ENCODE measurements at regions not wholly inside any gene's neighbourhood (a gene's known extent, or its start where the extent isn't known, plus 50 kb on each side); places are given as distances from the start of the nearest gene placed in this dataset.

GRCh38 chr12:107586256-107586970 lies 99.2 kb upstream of the PWP1 start:
- TF ChIP-seq POLR2A (IDR thresholded peaks at IDR 0.05) (no peak), CTCF (IDR thresholded peaks at IDR 0.05) (no peak)
- 77 to 88% methylated on average over 12 of the region's 12 CpGs for WGBS, 2 donors
- H3K9me3 ChIP-seq = no peaks in the 10 kb centered on the region
- DNase-seq = no peak
- H3K36me3 ChIP-seq (ENCODE audit: low read depth, missing control alignments) = no peaks in the 10 kb centered on the region
- H3K4me1 ChIP-seq = peaks cover 7% of the 10 kb centered on the region
- no peak overlapping the region for H3K4me3 ChIP-seq
- H3K27ac ChIP-seq = no peak overlapping the region
- intact Hi-C loops (cut with DNase I; ENCODE audit: low total_unique reads) = no loop called here
- no peaks in the 10 kb centered on the region for H3K27me3 ChIP-seq

GRCh38 chr12:107590413-107590812 lies 95.2 kb upstream of the PWP1 start:
- Histone ChIP-seq H3K27ac (no peak overlapping the region), H3K27me3 (no peaks in the 10 kb centered on the region), H3K4me3 (no peak overlapping the region), H3K36me3 (ENCODE audit: low read depth, missing control alignments) (no peaks in the 10 kb centered on the region), H3K9me3 (no peaks in the 10 kb centered on the region), H3K4me1 (no peaks in the 10 kb centered on the region)
- TF ChIP-seq POLR2A (IDR thresholded peaks at IDR 0.05) (no peak), CTCF (IDR thresholded peaks at IDR 0.05) (no peak)
- intact Hi-C loops (cut with DNase I; ENCODE audit: low total_unique reads) = no loop called here
- WGBS, 2 donors = 79 to 87% methylated on average over 3 of the region's 3 CpGs
- no peak for DNase-seq

GRCh38 chr12:107590814-107591375 lies 94.7 kb upstream of the PWP1 start:
- Histone ChIP-seq H3K27me3 (no peaks in the 10 kb centered on the region), H3K4me3 (no peak overlapping the region), H3K4me1 (no peaks in the 10 kb centered on the region), H3K9me3 (no peaks in the 10 kb centered on the region), H3K36me3 (ENCODE audit: low read depth, missing control alignments) (no peaks in the 10 kb centered on the region), H3K27ac (no peak overlapping the region)
- DNase-seq = no peak
- TF ChIP-seq CTCF (IDR thresholded peaks at IDR 0.05) (no peak), POLR2A (IDR thresholded peaks at IDR 0.05) (no peak)
- intact Hi-C loops (cut with DNase I; ENCODE audit: low total_unique reads) = no loop called here
- WGBS, 2 donors = 73 to 85% methylated on average over 2 of the region's 2 CpGs

DNA sequence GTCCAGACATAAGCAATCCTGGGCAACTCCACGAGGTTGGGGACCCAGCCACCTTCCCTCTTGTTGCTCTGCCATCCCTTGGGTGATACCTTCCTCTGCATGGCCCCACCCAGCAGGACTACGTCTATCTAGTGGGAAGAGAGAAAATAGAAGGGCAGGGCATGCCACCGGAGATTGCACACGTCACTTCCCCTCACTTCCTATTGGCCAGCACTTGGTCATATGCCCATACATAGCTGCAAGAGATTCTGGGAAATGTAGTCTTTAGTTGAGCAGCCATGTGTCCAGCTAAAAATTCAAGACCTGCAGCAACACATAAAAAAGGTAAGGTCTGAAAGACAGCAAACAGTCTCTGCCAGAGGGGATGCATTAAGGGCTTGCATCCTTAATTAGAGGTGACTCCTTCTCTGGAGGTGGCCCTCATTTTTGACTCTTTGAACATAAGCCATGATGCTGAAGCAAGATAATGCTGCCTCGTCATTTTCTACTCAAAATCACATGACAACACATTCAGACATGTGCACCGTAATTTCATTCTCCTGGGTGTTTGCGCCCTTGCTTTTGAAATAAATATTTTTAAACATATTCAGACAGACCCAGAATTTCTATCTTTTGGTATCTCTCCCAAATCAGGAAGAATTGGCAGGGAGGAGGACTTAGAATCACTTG lies 91.8 kb upstream of the PWP1 start:
- WGBS, 2 donors = 64 to 72% methylated on average over 7 of the region's 7 CpGs
- Histone ChIP-seq H3K4me3 (no peak overlapping the region), H3K36me3 (ENCODE audit: low read depth, missing control alignments) (no peaks in the 10 kb centered on the region), H3K27ac (no peak overlapping the region), H3K27me3 (no peaks in the 10 kb centered on the region), H3K4me1 (no peaks in the 10 kb centered on the region), H3K9me3 (no peaks in the 10 kb centered on the region)
- TF ChIP-seq CTCF (IDR thresholded peaks at IDR 0.05) (no peak), POLR2A (IDR thresholded peaks at IDR 0.05) (no peak)
- intact Hi-C loops (cut with DNase I; ENCODE audit: low total_unique reads) = no loop called here
- DNase-seq = peak; percentile 74

Measured in testis (tissue), 2 donors.